ENCODE measurements at regions not wholly inside any gene's neighbourhood (a gene's known extent, or its start where the extent isn't known, plus 50 kb on each side); places are given as distances from the start of the nearest gene placed in this dataset.

GRCh38 chr5:40224421-40224820 lies 455.3 kb upstream of the PTGER4 start:
- no peak overlapping the region for H3K4me3 ChIP-seq (ENCODE audit: low read depth, low read length)
- DNase-seq (ENCODE audit: low read depth): peak; percentile 44
- H3K27me3 ChIP-seq (ENCODE audit: control insufficient read depth, insufficient read depth, low read length): no peaks in the 10 kb centered on the region
- FAIRE-seq: no peak
- H3K36me3 ChIP-seq (ENCODE audit: control insufficient read depth, insufficient read depth, low read length): no peaks in the 10 kb centered on the region
- TF ChIP-seq CTCF (IDR thresholded peaks at IDR 0.05; ENCODE audit: insufficient read depth, low read length, severe bottlenecking): no peak

- no peak for FAIRE-seq
- peak; percentile 63 for DNase-seq (ENCODE audit: low read depth)
Measured at GRCh38 chr5:40223884-40224402, 455.8 kb upstream of the PTGER4 start.

GRCh38 chr5:40221796-40222195 lies 457.9 kb upstream of the PTGER4 start:
- Histone ChIP-seq H3K27me3 (ENCODE audit: control insufficient read depth, insufficient read depth, low read length) (no peaks in the 10 kb centered on the region), H3K4me3 (ENCODE audit: low read depth, low read length) (no peak overlapping the region), H3K36me3 (ENCODE audit: control insufficient read depth, insufficient read depth, low read length) (no peaks in the 10 kb centered on the region)
- TF ChIP-seq CTCF (IDR thresholded peaks at IDR 0.05; ENCODE audit: insufficient read depth, low read length, severe bottlenecking): no peak
- FAIRE-seq (no peak), DNase-seq (ENCODE audit: low read depth) (peak; percentile 91)

More at GRCh38 chr5:40223884-40224402, 455.8 kb upstream of the PTGER4 start:
- H3K36me3 ChIP-seq (ENCODE audit: control insufficient read depth, insufficient read depth, low read length): no peaks in the 10 kb centered on the region
- H3K4me3 ChIP-seq (ENCODE audit: low read depth, low read length): no peak overlapping the region
- no peak for TF ChIP-seq CTCF (IDR thresholded peaks at IDR 0.05; ENCODE audit: insufficient read depth, low read length, severe bottlenecking)
- no peaks in the 10 kb centered on the region for H3K27me3 ChIP-seq (ENCODE audit: control insufficient read depth, insufficient read depth, low read length)

- no peak for TF ChIP-seq CTCF (IDR thresholded peaks at IDR 0.05; ENCODE audit: insufficient read depth, low read length, severe bottlenecking)
- no peaks in the 10 kb centered on the region for H3K36me3 ChIP-seq (ENCODE audit: control insufficient read depth, insufficient read depth, low read length)
- no peaks in the 10 kb centered on the region for H3K27me3 ChIP-seq (ENCODE audit: control insufficient read depth, insufficient read depth, low read length)
- FAIRE-seq: no peak
- no peak overlapping the region for H3K4me3 ChIP-seq (ENCODE audit: low read depth, low read length)
- no peak for DNase-seq (ENCODE audit: low read depth)
Measured at GRCh38 chr5:40221255-40221654, 458.5 kb upstream of the PTGER4 start.

GRCh38 chr5:40220260-40220659 lies 459.5 kb upstream of the PTGER4 start:
- FAIRE-seq (no peak), DNase-seq (ENCODE audit: low read depth) (no peak)
- Histone ChIP-seq H3K36me3 (ENCODE audit: control insufficient read depth, insufficient read depth, low read length) (no peaks in the 10 kb centered on the region), H3K27me3 (ENCODE audit: control insufficient read depth, insufficient read depth, low read length) (no peaks in the 10 kb centered on the region), H3K4me3 (ENCODE audit: low read depth, low read length) (no peak overlapping the region)
- no peak for TF ChIP-seq CTCF (IDR thresholded peaks at IDR 0.05; ENCODE audit: insufficient read depth, low read length, severe bottlenecking)

GRCh38 chr5:40217553-40217952 lies 462.2 kb upstream of the PTGER4 start:
- H3K27me3 ChIP-seq (ENCODE audit: control insufficient read depth, insufficient read depth, low read length): no peaks in the 10 kb centered on the region
- no peak for FAIRE-seq
- DNase-seq (ENCODE audit: low read depth): no peak
- no peak for TF ChIP-seq CTCF (IDR thresholded peaks at IDR 0.05; ENCODE audit: insufficient read depth, low read length, severe bottlenecking)
- H3K36me3 ChIP-seq (ENCODE audit: control insufficient read depth, insufficient read depth, low read length): no peaks in the 10 kb centered on the region
- no peak overlapping the region for H3K4me3 ChIP-seq (ENCODE audit: low read depth, low read length)

Data from bronchial epithelial cell (primary cell).